OCI-LY7 (cell line): ENCODE measurements at regions not wholly inside any gene's neighbourhood (a gene's known extent, or its start where the extent isn't known, plus 50 kb on each side); places are given as distances from the start of the nearest gene placed in this dataset.

ENCODE experiments used
- BruUV-seq: library from RNA; stranded (reverse); fragments of 400-500 nt; replicated peaks from 2 replicates; lab custom pipeline; 2021; lab: Mats Ljungman, UMichigan
- CTCF ChIA-PET: fragments of 300-600 bp; sonication (Branson Sonifier 250); formaldehyde crosslinking; loops from one replicate; lab custom pipeline; 2022; ENCODE audit warnings: antibody characterized with exemption; ENCODE audit not compliant: unreplicated experiment; lab: Charles Lee
- POLR2A ChIA-PET: fragments of 300-600 bp; sonication (Branson Sonifier 250); formaldehyde crosslinking; loops from one replicate; lab custom pipeline; 2022; ENCODE audit warnings: antibody characterized with exemption; lab: Charles Lee
- DNase-seq: peaks from one replicate; pipeline ENCODE4 v3.0.0-alpha.2; 2015; ENCODE audit warnings: low spot score
- H2AFZ ChIP-seq: fragments of 200-600 bp; sonication (generic), shearing (Covaris generic); 2 replicates; pipeline ENCODE4 v1.6.1; 2014; ENCODE audit warnings: mild to moderate bottlenecking, antibody characterized with exemption, low read length, moderate library complexity
- H3K27ac ChIP-seq: fragments of 200-600 bp; sonication (generic); 2 replicates; pipeline ENCODE4 v1.5.1; 2014; ENCODE audit warnings: mixed run types, low read depth, mild to moderate bottlenecking, moderate library complexity, low read length, inconsistent platforms; ENCODE audit not compliant: poor library complexity, severe bottlenecking
- H3K36me3 ChIP-seq: fragments of 200-600 bp; sonication (generic); 2 replicates; pipeline ENCODE4 v1.6.1; 2014; ENCODE audit warnings: mild to moderate bottlenecking, antibody characterized with exemption, low read length, moderate library complexity, mixed read lengths; ENCODE audit not compliant: insufficient read depth
- H3K4me1 ChIP-seq: fragments of 200-600 bp; sonication (generic); 2 replicates; pipeline ENCODE4 v1.5.1; 2014; ENCODE audit warnings: mild to moderate bottlenecking, low read length; ENCODE audit not compliant: insufficient read depth, poor library complexity, severe bottlenecking
- H3K4me2 ChIP-seq: fragments of 200-600 bp; sonication (generic); 2 replicates; pipeline ENCODE4 v1.6.1; 2014; ENCODE audit warnings: mild to moderate bottlenecking, low read length
- H3K4me3 ChIP-seq: fragments of 200-600 bp; sonication (generic); 2 replicates; pipeline ENCODE4 v1.5.1; 2014; ENCODE audit warnings: mild to moderate bottlenecking, low read depth, low read length; ENCODE audit not compliant: poor library complexity, severe bottlenecking
- H3K79me2 ChIP-seq: fragments of 200-600 bp; sonication (generic); 2 replicates; pipeline ENCODE4 v1.6.1; 2016; ENCODE audit warnings: low read depth, mild to moderate bottlenecking, low read length, moderate library complexity, mixed read lengths; ENCODE audit not compliant: insufficient read depth
- H3K9me2 ChIP-seq: fragments of 200-600 bp; sonication (generic); 2 replicates; pipeline ENCODE4 v1.6.1; 2016; ENCODE audit warnings: mild to moderate bottlenecking, low read length, mixed read lengths; ENCODE audit not compliant: insufficient read depth
- H3K9me3 ChIP-seq: fragments of 200-600 bp; sonication (generic); 2 replicates; pipeline ENCODE4 v1.6.1; 2014; ENCODE audit warnings: mild to moderate bottlenecking, mixed run types, low read length, mixed read lengths
- H4K20me1 ChIP-seq: fragments of 200-600 bp; sonication (generic); 2 replicates; pipeline ENCODE4 v1.6.1; 2014; ENCODE audit warnings: mild to moderate bottlenecking, antibody characterized with exemption, low read length, moderate library complexity, mixed read lengths; ENCODE audit not compliant: insufficient read depth
- EZH2phosphoT487 ChIP-seq: fragments of 200-600 bp; sonication (generic); IDR thresholded peaks from 2 replicates; pipeline ENCODE4 v1.6.1; 2018; ENCODE audit warnings: low read depth, borderline replicate concordance, mild to moderate bottlenecking, mixed run types, antibody characterized with exemption, low read length, moderate library complexity, mixed read lengths
- intact Hi-C: fragments of 100-400 bp; cut with micrococcal nuclease; formaldehyde crosslinking; loops from one replicate; pipeline ENCODE4 v1.10.0; 2022; ENCODE audit not compliant: unreplicated experiment
- TF ChIP-seq, protein P1 (sequence below): fragments of 200-600 bp; sonication (generic); conservative IDR thresholded peaks from 2 replicates; pipeline ENCODE4 v1.5.1; 2014; ENCODE audit warnings: mild to moderate bottlenecking, antibody characterized with exemption, low read length, moderate library complexity, mixed read lengths

DNA sequence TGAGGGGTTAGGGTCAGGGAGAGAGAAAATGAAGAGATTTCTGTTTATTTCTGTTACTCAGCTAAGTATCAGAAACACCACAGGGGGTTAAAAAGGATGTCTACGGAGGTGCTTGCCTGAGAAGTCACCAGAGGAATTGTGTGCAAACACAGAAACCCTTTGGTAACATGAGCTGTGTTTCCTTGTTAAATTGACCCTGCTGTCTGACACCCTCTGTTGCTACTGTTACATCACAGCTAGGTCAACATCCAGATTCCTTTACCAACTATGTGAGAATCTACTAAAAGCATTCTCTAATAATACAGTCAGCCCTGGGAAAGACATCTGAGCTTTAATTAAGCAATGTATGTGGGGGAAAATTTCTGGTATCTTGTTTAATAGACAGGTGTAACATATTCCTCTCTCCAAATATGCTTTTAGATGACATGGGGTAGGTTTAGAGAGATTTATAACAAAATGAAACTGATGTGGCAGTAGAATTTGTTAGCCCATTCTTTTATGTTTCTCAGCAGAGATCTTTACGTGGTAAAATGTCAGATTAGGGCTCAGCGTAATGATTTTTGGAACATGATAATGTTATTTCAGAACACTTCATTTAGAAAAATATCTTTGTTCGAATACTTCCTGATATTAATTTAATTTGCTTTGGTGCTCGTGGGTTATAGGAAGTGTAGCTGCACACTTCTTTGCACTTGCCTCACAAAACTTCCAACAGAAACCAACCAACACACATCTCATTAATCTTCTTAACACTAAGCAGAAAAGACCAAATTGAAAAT is 168.0 kb upstream of the AHR start:
- H4K20me1 ChIP-seq: no peaks in the 10 kb centered on the region
- no peak overlapping the region for H2AFZ ChIP-seq
- no peaks in the 10 kb centered on the region for H3K79me2 ChIP-seq
- intact Hi-C loops: no loop called here
- ChIA-PET POLR2A (interaction anchor here (0.7 kb wide), 2 partner anchors 8 to 209 kb away, joined by 4 to 5 read pairs; no protein-coding TSS in a partner anchor), CTCF (no interaction called here)
- no peaks in the 10 kb centered on the region for H3K9me3 ChIP-seq
- DNase-seq: no peak
- no TSS peak for BruUV-seq
- H3K4me3 ChIP-seq: no peak overlapping the region
- no peaks in the 10 kb centered on the region for H3K4me1 ChIP-seq
- H3K36me3 ChIP-seq: no peaks in the 10 kb centered on the region
- H3K4me2 ChIP-seq: no peak overlapping the region
- no peak for TF ChIP-seq EZH2phosphoT487
- TF ChIP-seq, protein P1, sequence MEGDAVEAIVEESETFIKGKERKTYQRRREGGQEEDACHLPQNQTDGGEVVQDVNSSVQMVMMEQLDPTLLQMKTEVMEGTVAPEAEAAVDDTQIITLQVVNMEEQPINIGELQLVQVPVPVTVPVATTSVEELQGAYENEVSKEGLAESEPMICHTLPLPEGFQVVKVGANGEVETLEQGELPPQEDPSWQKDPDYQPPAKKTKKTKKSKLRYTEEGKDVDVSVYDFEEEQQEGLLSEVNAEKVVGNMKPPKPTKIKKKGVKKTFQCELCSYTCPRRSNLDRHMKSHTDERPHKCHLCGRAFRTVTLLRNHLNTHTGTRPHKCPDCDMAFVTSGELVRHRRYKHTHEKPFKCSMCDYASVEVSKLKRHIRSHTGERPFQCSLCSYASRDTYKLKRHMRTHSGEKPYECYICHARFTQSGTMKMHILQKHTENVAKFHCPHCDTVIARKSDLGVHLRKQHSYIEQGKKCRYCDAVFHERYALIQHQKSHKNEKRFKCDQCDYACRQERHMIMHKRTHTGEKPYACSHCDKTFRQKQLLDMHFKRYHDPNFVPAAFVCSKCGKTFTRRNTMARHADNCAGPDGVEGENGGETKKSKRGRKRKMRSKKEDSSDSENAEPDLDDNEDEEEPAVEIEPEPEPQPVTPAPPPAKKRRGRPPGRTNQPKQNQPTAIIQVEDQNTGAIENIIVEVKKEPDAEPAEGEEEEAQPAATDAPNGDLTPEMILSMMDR: no peak
- no peaks in the 10 kb centered on the region for H3K9me2 ChIP-seq
- H3K27ac ChIP-seq: no peak overlapping the region

DNA sequence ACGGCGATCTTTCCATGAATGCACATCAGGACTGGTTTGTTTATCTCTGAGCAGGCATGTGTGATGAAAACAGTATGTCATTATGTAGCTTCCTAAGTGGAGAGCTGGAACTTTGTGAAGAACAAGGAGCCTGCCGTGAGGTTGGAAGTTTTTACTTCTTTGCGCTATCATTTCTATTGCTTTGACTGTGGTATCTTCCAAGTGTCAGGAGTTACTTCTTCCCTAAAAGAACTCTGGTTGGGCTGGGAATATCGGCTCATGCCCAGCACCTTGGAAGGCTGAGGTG is 167.4 kb upstream of the AHR start:
- H2AFZ ChIP-seq: no peak overlapping the region
- H3K4me1 ChIP-seq: no peaks in the 10 kb centered on the region
- no peak overlapping the region for H3K27ac ChIP-seq
- H4K20me1 ChIP-seq: no peaks in the 10 kb centered on the region
- no peak overlapping the region for H3K4me2 ChIP-seq
- H3K9me3 ChIP-seq: no peaks in the 10 kb centered on the region
- H3K9me2 ChIP-seq: no peaks in the 10 kb centered on the region
- no peaks in the 10 kb centered on the region for H3K79me2 ChIP-seq
- POLR2A ChIA-PET: no interaction called here
- H3K36me3 ChIP-seq: no peaks in the 10 kb centered on the region
- TF ChIP-seq EZH2phosphoT487: no peak
- TF ChIP-seq, protein P1: no peak
- H3K4me3 ChIP-seq: no peak overlapping the region
- no peak for DNase-seq
- BruUV-seq: no TSS peak
- intact Hi-C loops: no loop called here
- CTCF ChIA-PET: no interaction called here

DNA sequence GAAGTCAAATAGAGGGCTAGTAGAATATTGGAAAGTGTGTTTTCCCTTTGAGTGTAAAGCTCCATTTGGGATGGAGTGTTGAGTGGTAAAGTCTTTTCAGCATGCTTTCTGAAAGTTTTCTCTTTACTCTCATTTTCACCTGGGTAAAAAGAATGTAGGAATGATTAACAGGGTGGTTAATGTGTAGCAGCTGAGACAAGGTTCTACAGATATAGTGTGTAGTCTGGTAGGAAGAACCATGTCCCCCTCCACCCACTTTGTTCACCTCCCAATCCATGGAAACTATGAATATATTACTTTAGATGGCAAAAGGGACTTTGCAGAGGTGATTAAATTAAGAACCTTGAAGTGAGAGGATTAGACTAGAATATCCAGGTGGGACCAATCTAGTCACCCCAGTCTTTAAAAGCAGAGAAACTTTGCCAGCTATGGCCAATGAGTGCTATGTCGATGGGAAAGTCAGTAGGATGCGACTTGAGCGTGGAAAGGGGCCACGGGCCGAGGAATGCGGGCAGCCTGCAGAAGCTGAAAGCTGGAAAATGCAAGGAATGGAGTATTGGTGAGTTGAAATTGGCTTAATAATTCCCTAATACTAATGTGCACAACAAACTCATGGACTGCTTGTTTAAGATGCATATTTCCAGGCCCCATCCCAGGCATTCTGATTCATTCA is 166.3 kb upstream of the AHR start:
- H3K9me2 ChIP-seq: no peaks in the 10 kb centered on the region
- BruUV-seq: no TSS peak
- H3K4me1 ChIP-seq: no peaks in the 10 kb centered on the region
- no peaks in the 10 kb centered on the region for H3K9me3 ChIP-seq
- H3K79me2 ChIP-seq: no peaks in the 10 kb centered on the region
- no peak overlapping the region for H2AFZ ChIP-seq
- H3K27ac ChIP-seq: no peak overlapping the region
- H3K4me2 ChIP-seq: no peak overlapping the region
- no peak for TF ChIP-seq EZH2phosphoT487
- TF ChIP-seq, protein P1: no peak
- no peak for DNase-seq
- H3K4me3 ChIP-seq: no peak overlapping the region
- ChIA-PET POLR2A (interaction anchor here (0.6 to 0.7 kb wide), 2 partner anchors 34 to 126 kb away, joined by 3 read pairs; no protein-coding TSS in a partner anchor), CTCF (no interaction called here)
- intact Hi-C loops: no loop called here
- no peaks in the 10 kb centered on the region for H4K20me1 ChIP-seq
- no peaks in the 10 kb centered on the region for H3K36me3 ChIP-seq
